ENCODE measurements at regions not wholly inside any gene's neighbourhood (a gene's known extent, or its start where the extent isn't known, plus 50 kb on each side); places are given as distances from the start of the nearest gene placed in this dataset.
A peak's percentile ranks its signal among the peaks of the same experiment; 100 is the strongest.

DNA sequence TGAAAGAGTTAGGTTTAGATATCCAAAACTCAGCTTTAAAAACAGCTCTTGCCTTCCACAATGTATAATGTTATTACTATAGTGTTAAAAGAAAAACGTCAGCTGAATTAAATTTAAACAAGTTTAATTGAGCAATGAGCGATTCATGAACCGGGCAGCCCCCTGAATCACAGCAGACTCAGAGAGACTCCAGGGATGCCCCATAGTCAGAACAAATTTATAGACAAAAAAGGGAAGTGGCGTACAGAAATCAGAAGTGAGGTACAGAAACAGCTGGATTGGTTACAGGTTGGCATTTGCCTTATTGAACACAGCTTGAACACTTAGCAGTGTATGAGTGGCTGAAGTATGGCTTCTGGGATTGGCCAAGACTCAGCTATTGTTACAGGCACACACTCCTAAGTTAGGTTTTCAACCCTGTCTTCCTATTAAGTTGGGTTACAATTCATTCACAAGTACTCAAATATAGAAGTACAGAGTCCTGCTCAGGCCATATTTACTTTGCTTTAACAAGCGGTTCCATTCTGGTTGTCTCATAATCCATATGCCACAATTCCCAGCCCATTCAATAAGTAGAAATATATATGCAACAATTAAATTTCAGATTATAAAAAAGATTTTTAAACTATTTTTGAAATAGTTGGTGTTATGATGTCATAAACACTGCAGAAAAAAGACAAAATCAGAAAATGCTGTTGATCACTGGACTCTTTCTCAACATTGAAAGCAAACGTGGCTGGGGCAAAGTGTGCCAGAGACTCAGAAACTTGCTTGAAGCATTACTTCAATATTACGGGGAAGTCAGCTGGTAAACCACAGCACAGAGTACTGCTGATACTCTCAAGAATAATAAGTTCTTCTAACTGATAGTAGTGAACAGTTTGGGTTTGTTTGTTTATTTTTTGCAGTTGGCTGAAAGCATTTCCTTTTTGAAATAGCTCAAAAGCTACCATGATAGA lies 459.7 kb downstream of the RAB28 start:
- Histone ChIP-seq H3K9me3 (ENCODE audit: control insufficient read depth, insufficient read depth, low read depth, low read length) (no peaks in the 10 kb centered on the region), H3K4me3 (ENCODE audit: low read depth, low read length) (no peak overlapping the region), H3K36me3 (ENCODE audit: control insufficient read depth in 2 of 2, insufficient read depth in 1 of 2, low read length in 2 of 2) (no peaks in the 10 kb centered on the region), H3K4me1 (ENCODE audit: control insufficient read depth, insufficient read depth, low read length) (no peaks in the 10 kb centered on the region), H3K27ac (ENCODE audit: extremely low read depth, low read depth, low read length) (no peak overlapping the region)
- POLR2A ChIA-PET: no interaction called here
- CTCF ChIA-PET: no interaction called here
- peak; percentile 61; the same call in 1 of the 2 replicates for TF ChIP-seq ZNF549 (tag by site-specific recombination; IDR thresholded peaks at IDR 0.05)
- TF ChIP-seq, protein P1, sequence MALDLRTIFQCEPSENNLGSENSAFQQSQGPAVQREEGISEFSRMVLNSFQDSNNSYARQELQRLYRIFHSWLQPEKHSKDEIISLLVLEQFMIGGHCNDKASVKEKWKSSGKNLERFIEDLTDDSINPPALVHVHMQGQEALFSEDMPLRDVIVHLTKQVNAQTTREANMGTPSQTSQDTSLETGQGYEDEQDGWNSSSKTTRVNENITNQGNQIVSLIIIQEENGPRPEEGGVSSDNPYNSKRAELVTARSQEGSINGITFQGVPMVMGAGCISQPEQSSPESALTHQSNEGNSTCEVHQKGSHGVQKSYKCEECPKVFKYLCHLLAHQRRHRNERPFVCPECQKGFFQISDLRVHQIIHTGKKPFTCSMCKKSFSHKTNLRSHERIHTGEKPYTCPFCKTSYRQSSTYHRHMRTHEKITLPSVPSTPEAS (tag by site-specific recombination; IDR thresholded peaks at IDR 0.05): no peak

DNA sequence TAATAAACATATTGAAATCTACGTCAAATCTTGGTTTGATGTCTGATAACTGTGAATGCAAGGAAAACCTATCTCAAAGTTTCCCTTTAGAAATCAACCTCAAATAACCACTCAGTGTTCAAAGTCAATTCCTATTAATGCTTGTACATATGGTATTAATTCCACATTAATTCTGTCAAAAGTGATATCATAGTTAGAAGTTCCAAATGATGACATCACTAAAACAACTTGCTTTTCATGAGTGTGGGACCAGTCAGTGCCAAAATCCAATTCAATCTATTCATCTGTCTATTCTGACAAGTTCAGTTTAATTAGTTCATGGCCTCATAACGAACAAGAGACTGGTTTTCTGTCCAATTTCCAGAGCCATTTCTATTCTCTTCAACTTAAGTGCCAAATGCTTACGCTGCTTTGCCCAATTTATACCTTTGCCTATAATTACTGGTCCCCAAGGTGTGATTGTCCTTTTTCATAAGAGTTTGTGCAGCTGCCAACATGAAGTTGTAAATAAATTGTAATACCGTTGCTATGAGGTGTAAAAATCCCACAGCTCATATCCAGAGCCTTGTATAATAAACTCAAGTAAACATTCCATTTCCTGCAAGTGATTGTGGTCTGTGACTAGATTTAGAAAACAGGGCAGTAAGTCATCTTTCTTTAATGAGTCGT lies 476.2 kb downstream of the RAB28 start:
- H3K9me3 ChIP-seq (ENCODE audit: control insufficient read depth, insufficient read depth, low read depth, low read length): no peaks in the 10 kb centered on the region
- CTCF ChIA-PET: no interaction called here

DNA sequence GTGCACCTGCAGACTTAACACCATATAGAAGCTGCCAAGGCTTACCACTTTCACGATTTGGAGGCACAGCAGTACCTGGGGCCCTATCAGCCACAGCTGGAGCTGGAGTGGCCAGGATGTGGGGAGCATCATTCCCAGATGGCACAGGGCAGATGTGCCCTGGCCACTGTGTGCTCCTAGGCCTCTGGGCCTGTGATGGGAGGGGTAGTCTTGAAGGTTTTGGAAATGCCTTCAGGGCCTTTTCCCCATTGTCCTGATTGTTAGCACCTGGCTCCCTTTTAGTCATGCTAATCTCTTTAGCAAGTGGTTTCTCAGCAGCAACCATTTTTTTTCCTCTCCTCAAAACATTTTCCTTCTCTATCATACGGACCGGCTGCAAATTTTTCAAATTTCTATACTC lies 490.2 kb downstream of the RAB28 start:
- no peak for TF ChIP-seq HOXC10 (CRISPR knock-in tag; IDR thresholded peaks at IDR 0.05)
- TF ChIP-seq, protein P2, sequence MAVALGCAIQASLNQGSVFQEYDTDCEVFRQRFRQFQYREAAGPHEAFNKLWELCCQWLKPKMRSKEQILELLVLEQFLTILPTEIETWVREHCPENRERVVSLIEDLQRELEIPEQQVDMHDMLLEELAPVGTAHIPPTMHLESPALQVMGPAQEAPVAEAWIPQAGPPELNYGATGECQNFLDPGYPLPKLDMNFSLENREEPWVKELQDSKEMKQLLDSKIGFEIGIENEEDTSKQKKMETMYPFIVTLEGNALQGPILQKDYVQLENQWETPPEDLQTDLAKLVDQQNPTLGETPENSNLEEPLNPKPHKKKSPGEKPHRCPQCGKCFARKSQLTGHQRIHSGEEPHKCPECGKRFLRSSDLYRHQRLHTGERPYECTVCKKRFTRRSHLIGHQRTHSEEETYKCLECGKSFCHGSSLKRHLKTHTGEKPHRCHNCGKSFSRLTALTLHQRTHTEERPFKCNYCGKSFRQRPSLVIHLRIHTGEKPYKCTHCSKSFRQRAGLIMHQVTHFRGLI (tag by site-specific recombination; IDR thresholded peaks at IDR 0.05): no peak
- TF ChIP-seq KLF1 (tag by site-specific recombination; IDR thresholded peaks at IDR 0.05): no peak
- no peak for TF ChIP-seq ZNF791 (tag by site-specific recombination; IDR thresholded peaks at IDR 0.05)
- no peak for TF ChIP-seq ZFP41 (tag by site-specific recombination; IDR thresholded peaks at IDR 0.05; ENCODE audit: borderline replicate concordance)
- no peak for TF ChIP-seq ZEB2 (tag by site-specific recombination; IDR thresholded peaks at IDR 0.05)
- TF ChIP-seq, protein P3, sequence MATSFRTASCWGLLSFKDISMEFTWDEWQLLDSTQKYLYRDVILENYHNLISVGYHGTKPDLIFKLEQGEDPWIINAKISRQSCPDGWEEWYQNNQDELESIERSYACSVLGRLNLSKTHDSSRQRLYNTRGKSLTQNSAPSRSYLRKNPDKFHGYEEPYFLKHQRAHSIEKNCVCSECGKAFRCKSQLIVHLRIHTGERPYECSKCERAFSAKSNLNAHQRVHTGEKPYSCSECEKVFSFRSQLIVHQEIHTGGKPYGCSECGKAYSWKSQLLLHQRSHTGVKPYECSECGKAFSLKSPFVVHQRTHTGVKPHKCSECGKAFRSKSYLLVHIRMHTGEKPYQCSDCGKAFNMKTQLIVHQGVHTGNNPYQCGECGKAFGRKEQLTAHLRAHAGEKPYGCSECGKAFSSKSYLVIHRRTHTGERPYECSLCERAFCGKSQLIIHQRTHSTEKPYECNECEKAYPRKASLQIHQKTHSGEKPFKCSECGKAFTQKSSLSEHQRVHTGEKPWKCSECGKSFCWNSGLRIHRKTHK (tag by site-specific recombination; IDR thresholded peaks at IDR 0.05): no peak
- no peak for TF ChIP-seq KLF8 (tag by site-specific recombination; IDR thresholded peaks at IDR 0.05)
- Histone ChIP-seq H3K36me3 (ENCODE audit: control insufficient read depth in 2 of 2, insufficient read depth in 1 of 2, low read length in 2 of 2) (no peaks in the 10 kb centered on the region), H3K4me1 (ENCODE audit: control insufficient read depth, insufficient read depth, low read length) (no peaks in the 10 kb centered on the region), H3K9me3 (ENCODE audit: control insufficient read depth, insufficient read depth, low read depth, low read length) (no peaks in the 10 kb centered on the region), H3K27ac (ENCODE audit: extremely low read depth, low read depth, low read length) (no peak overlapping the region), H3K4me3 (ENCODE audit: low read depth, low read length) (no peak overlapping the region)
- POLR2A ChIA-PET: no interaction called here
- CTCF ChIA-PET: no interaction called here

More for the DNA sequence above, 476.2 kb downstream of the RAB28 start:
- Histone ChIP-seq H3K36me3 (ENCODE audit: control insufficient read depth in 2 of 2, insufficient read depth in 1 of 2, low read length in 2 of 2) (no peaks in the 10 kb centered on the region), H3K4me1 (ENCODE audit: control insufficient read depth, insufficient read depth, low read length) (no peaks in the 10 kb centered on the region; the same call in 1 of the 2 replicates), H3K4me3 (ENCODE audit: low read depth, low read length) (no peak overlapping the region), H3K27ac (ENCODE audit: extremely low read depth, low read depth, low read length) (no peak overlapping the region)
- POLR2A ChIA-PET: no interaction called here
- peak; percentile 38; the same call in 1 of the 2 replicates for TF ChIP-seq FEZF1 (tag by site-specific recombination; IDR thresholded peaks at IDR 0.05)
- TF ChIP-seq, protein P4, sequence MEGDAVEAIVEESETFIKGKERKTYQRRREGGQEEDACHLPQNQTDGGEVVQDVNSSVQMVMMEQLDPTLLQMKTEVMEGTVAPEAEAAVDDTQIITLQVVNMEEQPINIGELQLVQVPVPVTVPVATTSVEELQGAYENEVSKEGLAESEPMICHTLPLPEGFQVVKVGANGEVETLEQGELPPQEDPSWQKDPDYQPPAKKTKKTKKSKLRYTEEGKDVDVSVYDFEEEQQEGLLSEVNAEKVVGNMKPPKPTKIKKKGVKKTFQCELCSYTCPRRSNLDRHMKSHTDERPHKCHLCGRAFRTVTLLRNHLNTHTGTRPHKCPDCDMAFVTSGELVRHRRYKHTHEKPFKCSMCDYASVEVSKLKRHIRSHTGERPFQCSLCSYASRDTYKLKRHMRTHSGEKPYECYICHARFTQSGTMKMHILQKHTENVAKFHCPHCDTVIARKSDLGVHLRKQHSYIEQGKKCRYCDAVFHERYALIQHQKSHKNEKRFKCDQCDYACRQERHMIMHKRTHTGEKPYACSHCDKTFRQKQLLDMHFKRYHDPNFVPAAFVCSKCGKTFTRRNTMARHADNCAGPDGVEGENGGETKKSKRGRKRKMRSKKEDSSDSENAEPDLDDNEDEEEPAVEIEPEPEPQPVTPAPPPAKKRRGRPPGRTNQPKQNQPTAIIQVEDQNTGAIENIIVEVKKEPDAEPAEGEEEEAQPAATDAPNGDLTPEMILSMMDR (tag by site-specific recombination; IDR thresholded peaks at IDR 0.05): no peak
- TF ChIP-seq, protein P5, sequence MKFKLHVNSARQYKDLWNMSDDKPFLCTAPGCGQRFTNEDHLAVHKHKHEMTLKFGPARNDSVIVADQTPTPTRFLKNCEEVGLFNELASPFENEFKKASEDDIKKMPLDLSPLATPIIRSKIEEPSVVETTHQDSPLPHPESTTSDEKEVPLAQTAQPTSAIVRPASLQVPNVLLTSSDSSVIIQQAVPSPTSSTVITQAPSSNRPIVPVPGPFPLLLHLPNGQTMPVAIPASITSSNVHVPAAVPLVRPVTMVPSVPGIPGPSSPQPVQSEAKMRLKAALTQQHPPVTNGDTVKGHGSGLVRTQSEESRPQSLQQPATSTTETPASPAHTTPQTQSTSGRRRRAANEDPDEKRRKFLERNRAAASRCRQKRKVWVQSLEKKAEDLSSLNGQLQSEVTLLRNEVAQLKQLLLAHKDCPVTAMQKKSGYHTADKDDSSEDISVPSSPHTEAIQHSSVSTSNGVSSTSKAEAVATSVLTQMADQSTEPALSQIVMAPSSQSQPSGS (tag by site-specific recombination; IDR thresholded peaks at IDR 0.05; ENCODE audit: low read depth): peak; percentile 71; the same call in 1 of the 2 replicates
